ENCODE measurements at regions not wholly inside any gene's neighbourhood (a gene's known extent, or its start where the extent isn't known, plus 50 kb on each side); places are given as distances from the start of the nearest gene placed in this dataset.

DNA sequence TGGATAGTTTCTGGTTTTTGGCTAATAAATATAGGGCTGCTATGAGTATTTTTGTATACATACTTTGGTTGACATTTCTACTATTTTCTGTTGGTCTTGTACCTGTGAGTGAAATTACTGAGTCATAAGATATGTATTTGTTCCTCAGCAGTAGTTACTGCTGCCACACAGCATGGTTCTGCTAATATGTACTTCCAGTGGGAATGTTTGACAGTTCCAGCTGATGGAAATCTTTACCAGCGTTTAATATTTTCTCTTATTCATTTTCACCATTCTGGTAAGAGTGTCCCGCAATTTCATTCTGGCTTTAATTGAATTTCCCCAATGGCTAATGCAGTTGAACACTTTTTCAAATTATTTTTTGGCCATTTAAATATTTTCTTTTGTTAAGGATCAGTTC, 57.9 kb upstream of the IL1R1 start:
- Histone ChIP-seq H3K4me1 (ENCODE audit: control insufficient read depth in 2 of 2, insufficient read depth in 2 of 2, low read length in 2 of 2) (peaks cover 10 to 20% of the 10 kb centered on the region in 2 donors), H3K36me3 (ENCODE audit: control insufficient read depth in 2 of 3, insufficient read depth in 3 of 3, low read length in 3 of 3) (no peaks in the 10 kb centered on the region), H3K27me3 (ENCODE audit: control insufficient read depth in 2 of 2, insufficient read depth in 2 of 2, low read length in 2 of 2) (no peaks in the 10 kb centered on the region), H3K27ac (ENCODE audit: low read depth, low read length) (no peak overlapping the region), H3K9me3 (ENCODE audit: control insufficient read depth in 2 of 3, low read length in 3 of 3) (no peaks in the 10 kb centered on the region), H3K4me3 (ENCODE audit: low read length) (no peak overlapping the region)
- Mint-ChIP-seq H3K4me3 (no peak overlapping the region), H3K9me3 (peaks cover 0 to 9% (median 0%) of the 10 kb centered on the region in 11 donors), H3K4me1 (peaks cover 19 to 49% (median 42%) of the 10 kb centered on the region in 7 donors), H3K27ac (peak overlapping the region in 1 of 9 donors; percentile 93), H3K36me3 (peaks cover 0 to 8% (median 0%) of the 10 kb centered on the region in 5 donors), H3K27me3 (peaks cover 0 to 11% (median 0%) of the 10 kb centered on the region in 5 donors)
- CTCF ChIA-PET: no interaction called here
- no peak for ATAC-seq
- DNase-seq: no peak
- intact Hi-C loops (cut with micrococcal nuclease): loop anchor here (5.0 kb wide), 5 partner anchors 52 to 173 kb away; no protein-coding TSS in a partner anchor
- POLR2A ChIA-PET: no interaction called here

- H3K4me1 Mint-ChIP-seq: peaks cover 18 to 46% (median 42%) of the 10 kb centered on the region in 7 donors
- peaks cover 0 to 9% (median 2%) of the 10 kb centered on the region in 11 donors for H3K9me3 Mint-ChIP-seq
- H3K36me3 ChIP-seq (ENCODE audit: control insufficient read depth in 2 of 3, insufficient read depth in 3 of 3, low read length in 3 of 3): no peaks in the 10 kb centered on the region
- peaks cover 0 to 8% (median 0%) of the 10 kb centered on the region in 5 donors for H3K36me3 Mint-ChIP-seq
- H3K27me3 ChIP-seq (ENCODE audit: control insufficient read depth in 2 of 2, insufficient read depth in 2 of 2, low read length in 2 of 2): no peaks in the 10 kb centered on the region
- no peak overlapping the region for H3K4me3 Mint-ChIP-seq
- H3K9me3 ChIP-seq (ENCODE audit: control insufficient read depth in 2 of 3, low read length in 3 of 3): no peaks in the 10 kb centered on the region
- H3K27ac Mint-ChIP-seq: peak overlapping the region in 2 of 9 donors; percentile 21 to 93
- intact Hi-C loops (cut with micrococcal nuclease): no loop called here
- ATAC-seq: no peak
- DNase-seq: no peak
- peaks cover 0 to 11% (median 0%) of the 10 kb centered on the region in 5 donors for H3K27me3 Mint-ChIP-seq
- CTCF ChIA-PET: no interaction called here
- peaks cover 10 to 20% of the 10 kb centered on the region in 2 donors for H3K4me1 ChIP-seq (ENCODE audit: control insufficient read depth in 2 of 2, insufficient read depth in 2 of 2, low read length in 2 of 2)
- H3K27ac ChIP-seq (ENCODE audit: low read depth, low read length): no peak overlapping the region
- no peak overlapping the region for H3K4me3 ChIP-seq (ENCODE audit: low read length)
- POLR2A ChIA-PET: no interaction called here
Observed at GRCh38 chr2:102085238-102085637, 57.3 kb upstream of the IL1R1 start.

- no peaks in the 10 kb centered on the region for H3K27me3 ChIP-seq (ENCODE audit: control insufficient read depth in 2 of 2, insufficient read depth in 2 of 2, low read length in 2 of 2)
- H3K9me3 ChIP-seq (ENCODE audit: control insufficient read depth in 2 of 3, low read length in 3 of 3): no peaks in the 10 kb centered on the region
- ChIA-PET POLR2A (no interaction called here), CTCF (interaction anchor here (0.7 kb wide), 1 partner anchor 8 kb away, joined by 3 read pairs; no protein-coding TSS in a partner anchor)
- no peak overlapping the region for H3K4me3 Mint-ChIP-seq
- peaks cover 0 to 9% (median 0%) of the 10 kb centered on the region in 5 donors for H3K27me3 Mint-ChIP-seq
- peak overlapping the region in 1 of 9 donors; percentile 44 for H3K27ac Mint-ChIP-seq
- ATAC-seq (no peak), DNase-seq (no peak)
- H3K27ac ChIP-seq (ENCODE audit: low read depth, low read length): no peak overlapping the region
- H3K36me3 ChIP-seq (ENCODE audit: control insufficient read depth in 2 of 3, insufficient read depth in 3 of 3, low read length in 3 of 3): no peaks in the 10 kb centered on the region
- peaks cover 10 to 17% of the 10 kb centered on the region in 2 donors for H3K4me1 ChIP-seq (ENCODE audit: control insufficient read depth in 2 of 2, insufficient read depth in 2 of 2, low read length in 2 of 2)
- intact Hi-C loops (cut with micrococcal nuclease): no loop called here
- H3K36me3 Mint-ChIP-seq: peaks cover 0 to 12% (median 5%) of the 10 kb centered on the region in 5 donors
- no peak overlapping the region for H3K4me3 ChIP-seq (ENCODE audit: low read length)
- peaks cover 8 to 35% (median 31%) of the 10 kb centered on the region in 7 donors for H3K4me1 Mint-ChIP-seq
- H3K9me3 Mint-ChIP-seq: peaks cover 4 to 11% (median 9%) of the 10 kb centered on the region in 11 donors
Observed at GRCh38 chr2:102086150-102086872, 56.2 kb upstream of the IL1R1 start.

- no peaks in the 10 kb centered on the region for H3K27me3 ChIP-seq (ENCODE audit: control insufficient read depth in 2 of 2, insufficient read depth in 2 of 2, low read length in 2 of 2)
- peaks cover 0 to 18% (median 5%) of the 10 kb centered on the region in 5 donors for H3K36me3 Mint-ChIP-seq
- no peak overlapping the region for H3K4me3 Mint-ChIP-seq
- H3K9me3 Mint-ChIP-seq: peaks cover 4 to 12% (median 10%) of the 10 kb centered on the region in 11 donors
- peaks cover 0 to 10% (median 0%) of the 10 kb centered on the region in 5 donors for H3K27me3 Mint-ChIP-seq
- no peaks in the 10 kb centered on the region for H3K9me3 ChIP-seq (ENCODE audit: control insufficient read depth in 2 of 3, low read length in 3 of 3)
- H3K27ac ChIP-seq (ENCODE audit: low read depth, low read length): no peak overlapping the region
- ChIA-PET POLR2A (no interaction called here), CTCF (no interaction called here)
- H3K4me1 Mint-ChIP-seq: peaks cover 0 to 4% (median 0%) of the 10 kb centered on the region in 7 donors
- H3K27ac Mint-ChIP-seq: no peak overlapping the region
- no peaks in the 10 kb centered on the region for H3K4me1 ChIP-seq (ENCODE audit: control insufficient read depth in 2 of 2, insufficient read depth in 2 of 2, low read length in 2 of 2)
- DNase-seq: no peak
- intact Hi-C loops (cut with micrococcal nuclease): no loop called here
- ATAC-seq: no peak
- no peak overlapping the region for H3K4me3 ChIP-seq (ENCODE audit: low read length)
- H3K36me3 ChIP-seq (ENCODE audit: control insufficient read depth in 2 of 3, insufficient read depth in 3 of 3, low read length in 3 of 3): no peaks in the 10 kb centered on the region
Observed at GRCh38 chr2:102091121-102091520, 51.4 kb upstream of the IL1R1 start.

- ATAC-seq: no peak
- Histone ChIP-seq H3K27me3 (ENCODE audit: control insufficient read depth in 2 of 2, insufficient read depth in 2 of 2, low read length in 2 of 2) (no peaks in the 10 kb centered on the region), H3K27ac (ENCODE audit: low read depth, low read length) (no peak overlapping the region), H3K36me3 (ENCODE audit: control insufficient read depth in 2 of 3, insufficient read depth in 3 of 3, low read length in 3 of 3) (no peaks in the 10 kb centered on the region), H3K4me1 (ENCODE audit: control insufficient read depth in 2 of 2, insufficient read depth in 2 of 2, low read length in 2 of 2) (no peaks in the 10 kb centered on the region), H3K9me3 (ENCODE audit: control insufficient read depth in 2 of 3, low read length in 3 of 3) (no peaks in the 10 kb centered on the region), H3K4me3 (ENCODE audit: low read length) (no peak overlapping the region)
- no peak for DNase-seq
- Mint-ChIP-seq H3K36me3 (peaks cover 0 to 18% (median 5%) of the 10 kb centered on the region in 5 donors), H3K27me3 (peaks cover 0 to 10% (median 0%) of the 10 kb centered on the region in 5 donors), H3K4me1 (peaks cover 0 to 4% (median 0%) of the 10 kb centered on the region in 7 donors), H3K4me3 (no peak overlapping the region), H3K27ac (no peak overlapping the region), H3K9me3 (peaks cover 4 to 12% (median 10%) of the 10 kb centered on the region in 11 donors)
- intact Hi-C loops (cut with micrococcal nuclease): no loop called here
- ChIA-PET POLR2A (interaction anchor here (0.7 to 1.1 kb wide), 2 partner anchors 9 to 69 kb away, joined by 3 to 4 read pairs; no protein-coding TSS in a partner anchor), CTCF (no interaction called here)
Observed at GRCh38 chr2:102091908-102092307, 50.6 kb upstream of the IL1R1 start.

DNA sequence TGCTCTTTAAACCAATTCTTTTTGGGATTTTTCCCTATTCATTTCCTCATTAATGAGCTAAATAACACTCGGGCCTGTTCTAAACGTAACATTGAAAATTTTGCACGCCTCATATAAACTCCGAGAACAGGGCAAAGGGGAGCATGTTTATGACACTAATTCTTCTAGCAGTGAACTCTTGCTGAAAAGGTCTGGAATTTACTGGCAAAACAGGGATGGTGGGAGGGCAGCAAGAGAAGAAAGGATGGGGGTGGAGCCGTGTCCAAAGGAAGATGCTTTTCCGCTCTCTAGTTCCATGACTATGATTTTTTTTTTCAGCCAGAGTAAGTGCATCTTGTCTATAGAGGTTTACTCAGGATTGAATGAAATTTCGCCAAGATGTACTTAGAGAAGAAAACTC, 50.0 kb upstream of the IL1R1 start:
- peaks cover 4 to 12% (median 10%) of the 10 kb centered on the region in 11 donors for H3K9me3 Mint-ChIP-seq
- Histone ChIP-seq H3K9me3 (ENCODE audit: control insufficient read depth in 2 of 3, low read length in 3 of 3) (no peaks in the 10 kb centered on the region), H3K4me1 (ENCODE audit: control insufficient read depth in 2 of 2, insufficient read depth in 2 of 2, low read length in 2 of 2) (no peaks in the 10 kb centered on the region), H3K27ac (ENCODE audit: low read depth, low read length) (no peak overlapping the region), H3K27me3 (ENCODE audit: control insufficient read depth in 2 of 2, insufficient read depth in 2 of 2, low read length in 2 of 2) (no peaks in the 10 kb centered on the region), H3K36me3 (ENCODE audit: control insufficient read depth in 2 of 3, insufficient read depth in 3 of 3, low read length in 3 of 3) (no peaks in the 10 kb centered on the region), H3K4me3 (ENCODE audit: low read length) (no peak overlapping the region)
- ATAC-seq: no peak
- H3K27me3 Mint-ChIP-seq: peaks cover 0 to 14% (median 0%) of the 10 kb centered on the region in 5 donors
- peaks cover 0 to 17% (median 5%) of the 10 kb centered on the region in 5 donors for H3K36me3 Mint-ChIP-seq
- H3K4me3 Mint-ChIP-seq: no peak overlapping the region
- no peak overlapping the region for H3K27ac Mint-ChIP-seq
- ChIA-PET CTCF (no interaction called here), POLR2A (interaction anchor here (0.7 to 1.1 kb wide), 2 partner anchors 9 to 69 kb away, joined by 3 to 4 read pairs; no protein-coding TSS in a partner anchor)
- no peak for DNase-seq
- peaks cover 0 to 4% (median 0%) of the 10 kb centered on the region in 7 donors for H3K4me1 Mint-ChIP-seq
- intact Hi-C loops (cut with micrococcal nuclease): no loop called here

All from naive thymus-derived CD4-positive, alpha-beta T cell (primary cell).